PC-9 (cell line): ENCODE measurements at regions not wholly inside any gene's neighbourhood (a gene's known extent, or its start where the extent isn't known, plus 50 kb on each side); places are given as distances from the start of the nearest gene placed in this dataset.

ENCODE experiments used
- BruUV-seq: library from RNA; stranded (reverse); fragments of 400-500 nt; replicated peaks from 2 replicates; lab custom pipeline; 2021; lab: Mats Ljungman, UMichigan
- CTCF ChIA-PET: fragments of 300-600 bp; sonication (Branson Sonifier 250); formaldehyde crosslinking; loops from one replicate; lab custom pipeline; 2022; ENCODE audit warnings: antibody characterized with exemption; lab: Charles Lee
- POLR2A ChIA-PET: fragments of 300-600 bp; sonication (Branson Sonifier 250); formaldehyde crosslinking; loops from one replicate; lab custom pipeline; 2022; ENCODE audit warnings: antibody characterized with exemption; ENCODE audit not compliant: unreplicated experiment; lab: Charles Lee
- DNase-seq, 2 experiments: peaks; one replicate each; pipeline versions ENCODE4 v3.0.0 to v3.0.0-alpha.2; 2015 to 2022; ENCODE audit warnings: mixed read lengths in 1 of 2
- H2AFZ ChIP-seq: fragments of 200-600 bp; sonication (generic); 2 replicates; pipeline ENCODE4 v1.8.1; 2017; ENCODE audit warnings: antibody characterized with exemption
- H3F3A ChIP-seq: fragments of 200-600 bp; sonication (generic); 2 replicates; pipeline ENCODE4 v1.8.1; 2017; ENCODE audit warnings: antibody characterized with exemption, mild to moderate bottlenecking, low read depth; ENCODE audit not compliant: insufficient read depth
- H3K27ac ChIP-seq: fragments of 200-600 bp; sonication (generic); 2 replicates; pipeline ENCODE4 v1.6.1; 2016; ENCODE audit warnings: mixed run types
- H3K27me3 ChIP-seq: fragments of 200-600 bp; sonication (generic); 2 replicates; pipeline ENCODE4 v1.6.1; 2016; ENCODE audit warnings: low read depth, mixed run types; ENCODE audit not compliant: insufficient read depth
- H3K36me3 ChIP-seq: fragments of 200-600 bp; sonication (generic); 2 replicates; pipeline ENCODE4 v1.6.1; 2016; ENCODE audit warnings: low read depth, mixed run types
- H3K4me1 ChIP-seq: fragments of 200-600 bp; sonication (generic); replicated peaks from 2 replicates; pipeline ENCODE4 v1.6.1; 2016; ENCODE audit warnings: mixed run types; ENCODE audit not compliant: insufficient read depth
- H3K4me2 ChIP-seq: fragments of 200-600 bp; sonication (generic); 2 replicates; pipeline ENCODE4 v1.6.1; 2017; ENCODE audit warnings: mixed run types
- H3K4me3 ChIP-seq: fragments of 200-600 bp; sonication (generic); 2 replicates; pipeline ENCODE4 v1.6.1; 2016; ENCODE audit warnings: mixed run types
- H3K79me2 ChIP-seq: fragments of 200-600 bp; sonication (generic); 2 replicates; pipeline ENCODE4 v1.6.1; 2017; ENCODE audit warnings: low read depth, mixed run types
- H3K9me2 ChIP-seq: fragments of 200-600 bp; sonication (generic); 2 replicates; pipeline ENCODE4 v1.8.1; 2017; ENCODE audit warnings: mild to moderate bottlenecking; ENCODE audit not compliant: insufficient read depth
- H3K9me3 ChIP-seq: fragments of 200-600 bp; sonication (generic); 2 replicates; pipeline ENCODE4 v1.8.1; 2016; ENCODE audit warnings: low read depth; ENCODE audit not compliant: insufficient read depth
- H4K20me1 ChIP-seq: fragments of 200-600 bp; sonication (generic); 2 replicates; pipeline ENCODE4 v1.8.1; 2017; ENCODE audit not compliant: insufficient read depth
- CTCF ChIP-seq: fragments of 200-600 bp; sonication (generic); conservative IDR thresholded peaks from 2 replicates; pipeline ENCODE4 v1.6.1; 2017; ENCODE audit warnings: mixed run types, antibody characterized with exemption, mild to moderate bottlenecking, moderate library complexity
- EZH2 ChIP-seq: fragments of 200-600 bp; sonication (generic); IDR thresholded peaks from 2 replicates; pipeline ENCODE4 v1.8.0; 2017; ENCODE audit warnings: antibody characterized with exemption, low read depth
- intact Hi-C: fragments of 100-400 bp; cut with micrococcal nuclease; formaldehyde crosslinking; loops from one replicate; pipeline ENCODE4 v1.10.0; 2022; ENCODE audit not compliant: unreplicated experiment

- Histone ChIP-seq H3K9me3 (no peaks in the 10 kb centered on the region), H3K27me3 (no peaks in the 10 kb centered on the region), H3K9me2 (no peaks in the 10 kb centered on the region), H3K36me3 (peaks cover 69% of the 10 kb centered on the region), H3K4me1 (peaks cover 95% of the 10 kb centered on the region), H4K20me1 (peaks cover 73% of the 10 kb centered on the region), H2AFZ (no peak overlapping the region), H3K4me2 (peak overlapping the region; percentile 41), H3K27ac (peak overlapping the region; percentile 76), H3F3A (peaks cover 96% of the 10 kb centered on the region), H3K4me3 (no peak overlapping the region), H3K79me2 (peaks cover 96% of the 10 kb centered on the region)
- no peak for TF ChIP-seq EZH2
- no peak for TF ChIP-seq CTCF
- POLR2A ChIA-PET: interaction anchor here (0.6 kb wide), 2 partner anchors 22 to 624 kb away, joined by 4 to 6 read pairs; no protein-coding TSS in a partner anchor
- DNase-seq: peak in 1 of 2 experiments; percentile 68
- intact Hi-C loops: loop anchor here (10.0 kb wide), 3 partner anchors 533 to 763 kb away; no protein-coding TSS in a partner anchor
- CTCF ChIA-PET: interaction anchor here (0.7 kb wide), 2 partner anchors 10 to 12 kb away, joined by 6 read pairs; no protein-coding TSS in a partner anchor
- BruUV-seq: no TSS peak
Measured at GRCh38 chr7:130891254-130892094, 157.5 kb upstream of the KLF14 start.

- Histone ChIP-seq H3K27me3 (no peaks in the 10 kb centered on the region), H4K20me1 (peaks cover 80% of the 10 kb centered on the region), H3K4me2 (peak overlapping the region; percentile 67), H3K9me3 (no peaks in the 10 kb centered on the region), H3K79me2 (peaks cover 96% of the 10 kb centered on the region), H3K4me3 (no peak overlapping the region), H3K9me2 (no peaks in the 10 kb centered on the region), H3K36me3 (peaks cover 71% of the 10 kb centered on the region), H2AFZ (no peak overlapping the region), H3K4me1 (peaks cover 95% of the 10 kb centered on the region), H3K27ac (peak overlapping the region; percentile 99), H3F3A (peaks cover 96% of the 10 kb centered on the region)
- no peak for DNase-seq
- intact Hi-C loops: loop anchor here (10.0 kb wide), 3 partner anchors 531 to 761 kb away; no protein-coding TSS in a partner anchor
- TSS peak; percentile 6 for BruUV-seq
- no peak for TF ChIP-seq EZH2
- no peak for TF ChIP-seq CTCF
- CTCF ChIA-PET: interaction anchor here (0.7 to 0.9 kb wide), 3 partner anchors 10 to 1527 kb away, joined by 3 to 5 read pairs (median 4); no protein-coding TSS in a partner anchor
- POLR2A ChIA-PET: interaction anchor here (0.6 to 1.3 kb wide), 4 partner anchors 10 to 19 kb away, joined by 3 to 15 read pairs (median 4); no protein-coding TSS in a partner anchor
Measured at GRCh38 chr7:130893441-130893894, 159.5 kb upstream of the KLF14 start.

GRCh38 chr7:130894146-130894908 is 160.3 kb upstream of the KLF14 start:
- H3K27me3 ChIP-seq: no peaks in the 10 kb centered on the region
- H3K9me2 ChIP-seq: no peaks in the 10 kb centered on the region
- ChIA-PET CTCF (interaction anchor here (0.9 kb wide), 1 partner anchor 66 kb away, joined by 4 read pairs; no protein-coding TSS in a partner anchor), POLR2A (interaction anchor here (0.6 to 1.3 kb wide), 5 partner anchors 10 to 469 kb away, joined by 3 to 15 read pairs (median 7); no protein-coding TSS in a partner anchor)
- TF ChIP-seq EZH2: no peak
- no peak for TF ChIP-seq CTCF
- BruUV-seq: TSS peak; percentile 57
- H4K20me1 ChIP-seq: peaks cover 85% of the 10 kb centered on the region
- DNase-seq: peak; percentile 92 to 99
- no peak overlapping the region for H2AFZ ChIP-seq
- H3K4me1 ChIP-seq: peaks cover 95% of the 10 kb centered on the region
- H3K36me3 ChIP-seq: peaks cover 70% of the 10 kb centered on the region
- peak overlapping the region; percentile 67 for H3K4me2 ChIP-seq
- peaks cover 96% of the 10 kb centered on the region for H3K79me2 ChIP-seq
- H3K27ac ChIP-seq: peak overlapping the region; percentile 99
- peaks cover 96% of the 10 kb centered on the region for H3F3A ChIP-seq
- intact Hi-C loops: loop anchor here (1.0 to 10.0 kb wide), 6 partner anchors 10 to 760 kb away; no protein-coding TSS in a partner anchor
- no peaks in the 10 kb centered on the region for H3K9me3 ChIP-seq
- H3K4me3 ChIP-seq: no peak overlapping the region
